HG03520 (cell line): ENCODE measurements at regions not wholly inside any gene's neighbourhood (a gene's known extent, or its start where the extent isn't known, plus 50 kb on each side); places are given as distances from the start of the nearest gene placed in this dataset.

Experiments
- ATAC-seq: cut with Tn5 transposase; IDR thresholded peaks from one replicate; pipeline ENCODE4 v1.9.1; 2021; ENCODE audit warnings: mild to moderate bottlenecking, moderate library complexity; ENCODE audit not compliant: unreplicated experiment

GRCh38 chr13:100817928-100818327, 143.3 kb upstream of the TMTC4 start:
- no peak for ATAC-seq

- ATAC-seq, result no peak
These were observed 141.0 kb upstream of the TMTC4 start for GRCh38 chr13:100815476-100816046.

GRCh38 chr13:100812982-100813584, 138.5 kb upstream of the TMTC4 start:
- ATAC-seq, result no peak

GRCh38 chr13:100811928-100812327, 137.3 kb upstream of the TMTC4 start:
- no peak for ATAC-seq

GRCh38 chr13:100811024-100811865, 136.7 kb upstream of the TMTC4 start:
- ATAC-seq, result no peak

GRCh38 chr13:100810481-100810880, 135.9 kb upstream of the TMTC4 start:
- ATAC-seq, result no peak

GRCh38 chr13:100809856-100810255, 135.3 kb upstream of the TMTC4 start:
- no peak for ATAC-seq

GRCh38 chr13:100809129-100809390, 134.5 kb upstream of the TMTC4 start:
- no peak for ATAC-seq

- no peak for ATAC-seq
These were observed 133.9 kb upstream of the TMTC4 start for GRCh38 chr13:100808330-100809128.

- ATAC-seq, result no peak
These were observed 128.5 kb upstream of the TMTC4 start for GRCh38 chr13:100803091-100803490.

- no peak for ATAC-seq
These were observed 125.8 kb upstream of the TMTC4 start for GRCh38 chr13:100800283-100800875.

GRCh38 chr13:100798739-100799361, 124.3 kb upstream of the TMTC4 start:
- no peak for ATAC-seq

- no peak for ATAC-seq
These were observed 123.3 kb upstream of the TMTC4 start for GRCh38 chr13:100797921-100798320.

- no peak for ATAC-seq
These were observed 121.9 kb upstream of the TMTC4 start for GRCh38 chr13:100796463-100796862.

GRCh38 chr13:100794575-100794974, 120.0 kb upstream of the TMTC4 start:
- no peak for ATAC-seq

GRCh38 chr13:100790405-100790804, 115.8 kb upstream of the TMTC4 start:
- ATAC-seq, result no peak

GRCh38 chr13:100789968-100790367, 115.4 kb upstream of the TMTC4 start:
- ATAC-seq, result peak; percentile 92

- peak; percentile 10 for ATAC-seq
These were observed 114.9 kb upstream of the TMTC4 start for GRCh38 chr13:100789481-100789880.

GRCh38 chr13:100789025-100789424, 114.4 kb upstream of the TMTC4 start:
- no peak for ATAC-seq

- no peak for ATAC-seq
These were observed 113.9 kb upstream of the TMTC4 start for GRCh38 chr13:100788540-100788939.

GRCh38 chr13:100787899-100788298, 113.3 kb upstream of the TMTC4 start:
- no peak for ATAC-seq
